NCI-H2107 treated with DMSO at 0.1 percent for 48 hours (cell line): ENCODE measurements at regions not wholly inside any gene's neighbourhood (a gene's known extent, or its start where the extent isn't known, plus 50 kb on each side); places are given as distances from the start of the nearest gene placed in this dataset.

Experiments used
- DNase-seq: peaks from one replicate; lab custom pipeline; 2025; ENCODE audit not compliant: unreplicated experiment; lab: John Stamatoyannopoulos, UW

- peak; percentile 62 for DNase-seq
Measured at GRCh38 chr7:47724335-47724982, 142.5 kb upstream of the TNS3 start.

GRCh38 chr7:47722126-47722525 lies 140.2 kb upstream of the TNS3 start:
- no peak for DNase-seq

- DNase-seq, result no peak
Measured at GRCh38 chr7:47721670-47722069, 139.8 kb upstream of the TNS3 start.

GRCh38 chr7:47720907-47721244 lies 139.0 kb upstream of the TNS3 start:
- DNase-seq, result no peak

- no peak for DNase-seq
Measured at GRCh38 chr7:47720141-47720906, 138.4 kb upstream of the TNS3 start.

GRCh38 chr7:47719675-47720074 lies 137.8 kb upstream of the TNS3 start:
- no peak for DNase-seq

GRCh38 chr7:47715631-47716068 lies 133.7 kb upstream of the TNS3 start:
- no peak for DNase-seq

GRCh38 chr7:47714669-47715607 lies 133.0 kb upstream of the TNS3 start:
- no peak for DNase-seq

GRCh38 chr7:47713595-47713994 lies 131.7 kb upstream of the TNS3 start:
- DNase-seq, result no peak

- no peak for DNase-seq
Measured at GRCh38 chr7:47712416-47712815, 130.5 kb upstream of the TNS3 start.

GRCh38 chr7:47711776-47712175 lies 129.9 kb upstream of the TNS3 start:
- no peak for DNase-seq

- DNase-seq, result no peak
Measured at GRCh38 chr7:47710201-47710935, 128.5 kb upstream of the TNS3 start.

- no peak for DNase-seq
Measured at GRCh38 chr7:47709451-47709850, 127.5 kb upstream of the TNS3 start.

- no peak for DNase-seq
Measured at GRCh38 chr7:47709051-47709450, 127.1 kb upstream of the TNS3 start.

GRCh38 chr7:47707583-47707982 lies 125.7 kb upstream of the TNS3 start:
- DNase-seq, result no peak

GRCh38 chr7:47704936-47705335 lies 123.0 kb upstream of the TNS3 start:
- no peak for DNase-seq

- DNase-seq, result no peak
Measured at GRCh38 chr7:47702080-47702479, 120.2 kb upstream of the TNS3 start.

- DNase-seq, result no peak
Measured at GRCh38 chr7:47698386-47698785, 116.5 kb upstream of the TNS3 start.

- DNase-seq, result peak; percentile 5
Measured at GRCh38 chr7:47697543-47697942, 115.6 kb upstream of the TNS3 start.

GRCh38 chr7:47696152-47696710 lies 114.3 kb upstream of the TNS3 start:
- DNase-seq, result no peak

GRCh38 chr7:47693216-47693615 lies 111.3 kb upstream of the TNS3 start:
- no peak for DNase-seq
